Fibroblast of mammary gland (primary cell): ENCODE measurements at regions not wholly inside any gene's neighbourhood (a gene's known extent, or its start where the extent isn't known, plus 50 kb on each side); places are given as distances from the start of the nearest gene placed in this dataset.

Experiments used
- DNase-seq: peaks from one replicate; pipeline ENCODE4 v3.0.0-alpha.2; 2010; ENCODE audit warnings: low read depth
- H3K4me3 ChIP-seq: 2 replicates; pipeline ENCODE4 v1.5.1; 2011; ENCODE audit warnings: low read depth, mild to moderate bottlenecking, low read length, moderate library complexity; ENCODE audit not compliant: control insufficient read depth
- TF ChIP-seq, protein P1 (sequence below): conservative IDR thresholded peaks from 2 replicates; pipeline ENCODE4 v1.5.1; 2011; ENCODE audit warnings: low read depth, low read length, inconsistent platforms; ENCODE audit not compliant: control insufficient read depth, insufficient read depth

GRCh38 chr9:1732670-1733069 is 282.5 kb upstream of the SMARCA2 start:
- H3K4me3 ChIP-seq = no peak overlapping the region
- DNase-seq = peak; percentile 9
- TF ChIP-seq, protein P1, sequence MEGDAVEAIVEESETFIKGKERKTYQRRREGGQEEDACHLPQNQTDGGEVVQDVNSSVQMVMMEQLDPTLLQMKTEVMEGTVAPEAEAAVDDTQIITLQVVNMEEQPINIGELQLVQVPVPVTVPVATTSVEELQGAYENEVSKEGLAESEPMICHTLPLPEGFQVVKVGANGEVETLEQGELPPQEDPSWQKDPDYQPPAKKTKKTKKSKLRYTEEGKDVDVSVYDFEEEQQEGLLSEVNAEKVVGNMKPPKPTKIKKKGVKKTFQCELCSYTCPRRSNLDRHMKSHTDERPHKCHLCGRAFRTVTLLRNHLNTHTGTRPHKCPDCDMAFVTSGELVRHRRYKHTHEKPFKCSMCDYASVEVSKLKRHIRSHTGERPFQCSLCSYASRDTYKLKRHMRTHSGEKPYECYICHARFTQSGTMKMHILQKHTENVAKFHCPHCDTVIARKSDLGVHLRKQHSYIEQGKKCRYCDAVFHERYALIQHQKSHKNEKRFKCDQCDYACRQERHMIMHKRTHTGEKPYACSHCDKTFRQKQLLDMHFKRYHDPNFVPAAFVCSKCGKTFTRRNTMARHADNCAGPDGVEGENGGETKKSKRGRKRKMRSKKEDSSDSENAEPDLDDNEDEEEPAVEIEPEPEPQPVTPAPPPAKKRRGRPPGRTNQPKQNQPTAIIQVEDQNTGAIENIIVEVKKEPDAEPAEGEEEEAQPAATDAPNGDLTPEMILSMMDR = peak; percentile 35

DNA sequence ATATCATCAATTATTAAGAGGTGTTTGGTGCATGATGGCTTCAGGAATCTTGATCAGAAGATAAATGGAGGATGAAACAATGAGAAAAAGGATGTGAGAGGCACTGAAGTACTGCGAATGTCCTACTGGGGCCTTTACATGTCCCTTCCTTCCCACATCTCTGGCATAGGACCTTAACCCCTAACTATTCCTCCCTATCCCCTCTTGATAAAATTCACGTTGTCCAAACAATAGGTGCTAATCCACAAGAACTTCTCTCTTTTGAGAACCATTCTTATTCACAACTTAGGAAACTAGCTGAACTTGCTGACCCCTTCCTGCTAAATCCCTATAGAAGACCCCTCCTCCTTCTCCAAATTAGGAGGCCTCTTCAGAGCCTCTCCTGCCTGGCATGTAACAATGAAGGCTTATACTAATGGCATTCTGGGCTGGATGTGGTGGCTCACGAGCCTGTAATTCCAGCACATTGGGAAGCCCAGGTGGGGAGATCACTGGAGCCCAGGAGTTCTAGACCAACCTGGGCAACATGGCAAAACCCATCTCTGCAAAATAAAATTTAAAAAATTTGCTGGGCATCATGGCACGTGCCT is 276.5 kb upstream of the SMARCA2 start:
- TF ChIP-seq, protein P1 = no peak
- no peak for DNase-seq
- no peak overlapping the region for H3K4me3 ChIP-seq

- DNase-seq = no peak
- TF ChIP-seq, protein P1 = no peak
- no peak overlapping the region for H3K4me3 ChIP-seq
Observed at GRCh38 chr9:1743121-1743960, 271.8 kb upstream of the SMARCA2 start.

- DNase-seq = no peak
- no peak overlapping the region for H3K4me3 ChIP-seq
- TF ChIP-seq, protein P1 = no peak
Observed at GRCh38 chr9:1745980-1746379, 269.2 kb upstream of the SMARCA2 start.

- TF ChIP-seq, protein P1 = no peak
- H3K4me3 ChIP-seq = no peak overlapping the region
- no peak for DNase-seq
Observed at GRCh38 chr9:1747417-1747967, 267.7 kb upstream of the SMARCA2 start.

- TF ChIP-seq, protein P1 = no peak
- H3K4me3 ChIP-seq = no peak overlapping the region
- no peak for DNase-seq
Observed at GRCh38 chr9:1748407-1748806, 266.7 kb upstream of the SMARCA2 start.
